ENCODE measurements at regions not wholly inside any gene's neighbourhood (a gene's known extent, or its start where the extent isn't known, plus 50 kb on each side); places are given as distances from the start of the nearest gene placed in this dataset.

GRCh38 chr4:106579236-106579635, 210.7 kb upstream of the GIMD1 start:
- TF ChIP-seq ELK4 (IDR thresholded peaks at IDR 0.05; ENCODE audit: borderline replicate concordance, low read depth, low read length) (no peak), RBAK (tag by site-specific recombination; IDR thresholded peaks at IDR 0.05) (no peak), ZNF157 (tag by site-specific recombination; IDR thresholded peaks at IDR 0.05) (no peak), ZEB2 (tag by site-specific recombination; IDR thresholded peaks at IDR 0.05) (no peak), ZNF350 (tag by site-specific recombination; IDR thresholded peaks at IDR 0.05) (no peak), ZNF792 (tag by site-specific recombination; IDR thresholded peaks at IDR 0.05) (no peak), ZNF146 (tag by site-specific recombination; IDR thresholded peaks at IDR 0.05) (no peak), SP2 (tag by site-specific recombination; IDR thresholded peaks at IDR 0.05) (no peak)
- TF ChIP-seq, protein P1, sequence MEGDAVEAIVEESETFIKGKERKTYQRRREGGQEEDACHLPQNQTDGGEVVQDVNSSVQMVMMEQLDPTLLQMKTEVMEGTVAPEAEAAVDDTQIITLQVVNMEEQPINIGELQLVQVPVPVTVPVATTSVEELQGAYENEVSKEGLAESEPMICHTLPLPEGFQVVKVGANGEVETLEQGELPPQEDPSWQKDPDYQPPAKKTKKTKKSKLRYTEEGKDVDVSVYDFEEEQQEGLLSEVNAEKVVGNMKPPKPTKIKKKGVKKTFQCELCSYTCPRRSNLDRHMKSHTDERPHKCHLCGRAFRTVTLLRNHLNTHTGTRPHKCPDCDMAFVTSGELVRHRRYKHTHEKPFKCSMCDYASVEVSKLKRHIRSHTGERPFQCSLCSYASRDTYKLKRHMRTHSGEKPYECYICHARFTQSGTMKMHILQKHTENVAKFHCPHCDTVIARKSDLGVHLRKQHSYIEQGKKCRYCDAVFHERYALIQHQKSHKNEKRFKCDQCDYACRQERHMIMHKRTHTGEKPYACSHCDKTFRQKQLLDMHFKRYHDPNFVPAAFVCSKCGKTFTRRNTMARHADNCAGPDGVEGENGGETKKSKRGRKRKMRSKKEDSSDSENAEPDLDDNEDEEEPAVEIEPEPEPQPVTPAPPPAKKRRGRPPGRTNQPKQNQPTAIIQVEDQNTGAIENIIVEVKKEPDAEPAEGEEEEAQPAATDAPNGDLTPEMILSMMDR (tag by site-specific recombination; IDR thresholded peaks at IDR 0.05) = no peak
- TF ChIP-seq, protein P2, sequence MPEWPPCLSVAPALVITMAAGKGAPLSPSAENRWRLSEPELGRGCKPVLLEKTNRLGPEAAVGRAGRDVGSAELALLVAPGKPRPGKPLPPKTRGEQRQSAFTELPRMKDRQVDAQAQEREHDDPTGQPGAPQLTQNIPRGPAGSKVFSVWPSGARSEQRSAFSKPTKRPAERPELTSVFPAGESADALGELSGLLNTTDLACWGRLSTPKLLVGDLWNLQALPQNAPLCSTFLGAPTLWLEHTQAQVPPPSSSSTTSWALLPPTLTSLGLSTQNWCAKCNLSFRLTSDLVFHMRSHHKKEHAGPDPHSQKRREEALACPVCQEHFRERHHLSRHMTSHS (tag by site-specific recombination; IDR thresholded peaks at IDR 0.05) = no peak
